Brain microvascular endothelial cell (primary cell): ENCODE measurements at regions not wholly inside any gene's neighbourhood (a gene's known extent, or its start where the extent isn't known, plus 50 kb on each side); places are given as distances from the start of the nearest gene placed in this dataset.

Experiments used
- DNase-seq: peaks from one replicate; pipeline ENCODE4 v3.0.0-alpha.2; 2020
- H3K27ac ChIP-seq: fragments of 250-450 bp; sonication (Bioruptor Pico); 2 replicates; pipeline ENCODE4 v1.5.1; 2020; ENCODE audit warnings: mild to moderate bottlenecking, moderate library complexity
- H3K27me3 ChIP-seq: fragments of 250-450 bp; sonication (Bioruptor Pico); replicated peaks from 2 replicates; pipeline ENCODE4 v1.5.1; 2020; ENCODE audit warnings: mild to moderate bottlenecking
- H3K36me3 ChIP-seq: fragments of 250-450 bp; sonication (Bioruptor Pico); replicated peaks from 2 replicates; pipeline ENCODE4 v1.5.1; 2020; ENCODE audit warnings: mild to moderate bottlenecking
- H3K4me3 ChIP-seq: 2 replicates; pipeline ENCODE4 v1.5.1; 2011; ENCODE audit warnings: low read depth, mild to moderate bottlenecking, control low read depth, low read length, moderate library complexity
- in situ Hi-C: cut with HindIII; loops from 2 replicates; pipeline ENCODE4 v1.10.0; 2017; ENCODE audit warnings: low sequenced_read_pairs, low pct_ligation_motif_present
- TF ChIP-seq, protein P1 (sequence below): IDR thresholded peaks from 2 replicates; pipeline ENCODE4 v1.5.1; 2011; ENCODE audit warnings: low read depth, mild to moderate bottlenecking, moderate library complexity, low read length, control low read depth, inconsistent platforms; ENCODE audit errors: missing control alignments

DNA sequence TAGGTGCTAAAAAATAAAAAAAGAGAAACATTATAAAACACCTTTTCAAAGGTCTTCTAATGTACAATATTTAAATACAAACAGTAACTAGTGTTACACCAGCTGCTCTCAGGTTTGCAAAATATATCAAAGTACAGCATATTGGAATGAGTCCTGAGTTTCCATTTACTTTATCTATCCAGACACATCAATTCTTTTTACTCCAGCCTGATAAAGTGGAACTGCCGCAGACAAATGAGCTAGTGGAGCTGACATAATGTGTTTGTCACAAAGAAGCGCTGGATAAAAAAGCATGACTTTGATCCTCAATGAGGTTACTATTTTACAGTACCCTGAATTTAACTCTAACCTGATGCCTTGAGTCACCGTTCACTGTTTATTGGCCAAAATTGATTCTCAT lies 1243.1 kb downstream of the GATA3 start:
- in situ Hi-C loops, result no loop called here
- TF ChIP-seq, protein P1, sequence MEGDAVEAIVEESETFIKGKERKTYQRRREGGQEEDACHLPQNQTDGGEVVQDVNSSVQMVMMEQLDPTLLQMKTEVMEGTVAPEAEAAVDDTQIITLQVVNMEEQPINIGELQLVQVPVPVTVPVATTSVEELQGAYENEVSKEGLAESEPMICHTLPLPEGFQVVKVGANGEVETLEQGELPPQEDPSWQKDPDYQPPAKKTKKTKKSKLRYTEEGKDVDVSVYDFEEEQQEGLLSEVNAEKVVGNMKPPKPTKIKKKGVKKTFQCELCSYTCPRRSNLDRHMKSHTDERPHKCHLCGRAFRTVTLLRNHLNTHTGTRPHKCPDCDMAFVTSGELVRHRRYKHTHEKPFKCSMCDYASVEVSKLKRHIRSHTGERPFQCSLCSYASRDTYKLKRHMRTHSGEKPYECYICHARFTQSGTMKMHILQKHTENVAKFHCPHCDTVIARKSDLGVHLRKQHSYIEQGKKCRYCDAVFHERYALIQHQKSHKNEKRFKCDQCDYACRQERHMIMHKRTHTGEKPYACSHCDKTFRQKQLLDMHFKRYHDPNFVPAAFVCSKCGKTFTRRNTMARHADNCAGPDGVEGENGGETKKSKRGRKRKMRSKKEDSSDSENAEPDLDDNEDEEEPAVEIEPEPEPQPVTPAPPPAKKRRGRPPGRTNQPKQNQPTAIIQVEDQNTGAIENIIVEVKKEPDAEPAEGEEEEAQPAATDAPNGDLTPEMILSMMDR, result no peak
- Histone ChIP-seq H3K4me3 (no peak overlapping the region), H3K27ac (no peak overlapping the region), H3K36me3 (no peaks in the 10 kb centered on the region), H3K27me3 (no peaks in the 10 kb centered on the region)
- DNase-seq, result no peak

DNA sequence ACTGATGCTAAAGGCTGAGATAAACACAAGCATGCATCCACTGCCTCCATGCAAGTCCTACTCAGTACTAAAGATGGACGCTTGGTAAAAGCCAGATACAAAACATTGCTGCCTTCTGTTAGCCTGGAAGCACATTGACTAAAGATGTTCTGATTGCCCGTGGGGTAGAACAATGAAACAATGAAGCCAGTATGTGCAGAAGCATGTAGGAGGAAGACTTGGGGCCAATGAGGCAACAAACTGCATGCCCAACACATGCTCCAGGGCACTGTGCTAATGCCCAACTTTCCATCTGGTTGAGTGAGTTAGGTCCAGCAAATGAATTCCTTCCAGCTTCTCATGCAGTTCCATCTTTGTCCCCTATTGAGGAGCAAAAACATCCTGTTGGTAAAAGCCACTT lies 1245.5 kb downstream of the GATA3 start:
- TF ChIP-seq, protein P1, result no peak
- DNase-seq, result no peak
- in situ Hi-C loops, result no loop called here
- Histone ChIP-seq H3K27me3 (no peaks in the 10 kb centered on the region), H3K27ac (no peak overlapping the region), H3K36me3 (no peaks in the 10 kb centered on the region), H3K4me3 (no peak overlapping the region)

DNA sequence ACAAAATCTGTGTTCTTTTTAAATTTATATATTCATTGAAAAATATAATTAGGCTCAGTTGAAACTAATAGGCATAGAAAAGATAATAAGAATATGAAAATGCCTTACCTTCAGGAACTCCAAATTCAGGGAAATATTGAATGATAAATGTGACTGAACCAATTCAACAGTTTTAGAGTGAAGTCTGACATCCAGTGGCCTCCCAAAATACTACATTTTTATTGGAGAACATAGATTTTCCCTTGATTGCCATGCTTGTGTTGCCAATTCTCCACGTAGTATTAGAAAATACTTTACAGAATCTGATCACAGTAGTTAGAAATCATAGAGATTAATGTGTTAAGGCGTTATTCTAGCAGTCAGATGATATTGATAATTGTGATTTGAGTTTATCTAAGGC lies 1246.7 kb downstream of the GATA3 start:
- TF ChIP-seq, protein P1, result peak; percentile 25

DNA sequence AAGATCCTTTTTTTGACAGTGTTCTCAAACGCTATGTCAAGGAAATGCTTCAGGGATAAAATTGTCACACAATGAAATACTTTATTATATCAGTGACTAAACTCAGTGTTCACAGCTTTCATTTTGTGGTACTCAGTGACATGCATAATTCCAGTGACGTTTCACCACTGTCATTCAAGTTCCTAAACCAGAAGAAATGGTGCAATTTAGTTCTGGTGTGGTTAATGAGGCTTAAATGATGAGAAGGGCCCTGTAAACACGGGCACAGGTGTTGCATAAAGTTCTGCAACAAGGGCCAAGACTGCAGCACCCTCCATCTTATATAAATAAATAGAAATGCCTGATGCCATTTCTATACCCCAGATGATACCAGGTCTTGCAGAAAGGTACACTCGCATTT lies 1247.1 kb downstream of the GATA3 start:
- H3K27ac ChIP-seq, result no peak overlapping the region
- no peak for DNase-seq
- no peak overlapping the region for H3K4me3 ChIP-seq
- no peaks in the 10 kb centered on the region for H3K27me3 ChIP-seq
- no peaks in the 10 kb centered on the region for H3K36me3 ChIP-seq
- TF ChIP-seq, protein P1, result no peak
- in situ Hi-C loops, result no loop called here

More for the DNA sequence above, 1246.7 kb downstream of the GATA3 start:
- in situ Hi-C loops, result no loop called here
- H3K27me3 ChIP-seq, result no peaks in the 10 kb centered on the region
- H3K36me3 ChIP-seq, result no peaks in the 10 kb centered on the region
- no peak for DNase-seq
- no peak overlapping the region for H3K4me3 ChIP-seq
- no peak overlapping the region for H3K27ac ChIP-seq

DNA sequence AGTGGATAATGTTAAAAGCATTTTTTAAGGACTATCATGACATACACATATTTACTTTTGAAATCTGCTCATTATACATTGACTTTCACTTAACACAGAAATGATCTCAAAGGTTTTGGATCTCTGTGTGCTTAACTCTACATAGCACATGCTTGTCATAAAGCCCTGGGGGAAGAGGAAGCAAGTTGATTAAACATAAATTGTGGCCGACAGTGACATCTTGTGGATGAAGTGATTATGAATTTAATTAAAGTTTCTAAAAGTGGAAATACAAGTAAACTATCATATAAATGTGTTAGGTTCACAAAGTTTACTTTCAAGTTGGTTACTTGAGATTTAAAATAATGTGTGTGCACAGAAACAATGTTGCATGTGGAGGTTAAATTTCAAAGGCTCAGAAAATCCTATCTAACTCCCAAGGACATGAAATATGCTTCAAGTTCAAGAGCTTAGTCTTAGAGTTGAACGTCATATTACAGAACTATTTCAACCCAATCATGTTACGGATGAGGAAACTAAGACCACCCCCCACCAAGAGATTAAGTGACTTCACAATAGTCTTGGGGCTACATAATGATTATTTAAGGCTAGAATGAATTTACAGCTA lies 1247.8 kb downstream of the GATA3 start:
- Histone ChIP-seq H3K27ac (no peak overlapping the region), H3K4me3 (no peak overlapping the region), H3K36me3 (no peaks in the 10 kb centered on the region), H3K27me3 (no peaks in the 10 kb centered on the region)
- peak; percentile 31 for DNase-seq
- TF ChIP-seq, protein P1, result no peak
- in situ Hi-C loops, result no loop called here
